HepG2 (cell line): ENCODE measurements at regions not wholly inside any gene's neighbourhood (a gene's known extent, or its start where the extent isn't known, plus 50 kb on each side); places are given as distances from the start of the nearest gene placed in this dataset.

Experiments
- ATAC-seq: fragments of 200-7000 bp; cut with Tn5 transposase; 3 replicates; pipeline ENCODE4 v1.9.1; 2020; ENCODE audit warnings: mild to moderate bottlenecking, moderate library complexity
- BruUV-seq: library from RNA; stranded (reverse); fragments of 400-500 nt; replicated peaks from 2 replicates; lab custom pipeline; 2021; lab: Mats Ljungman, UMichigan
- CTCF ChIA-PET: fragments of 300-600 bp; formaldehyde crosslinking; extraction: SDS; loops from one replicate; lab custom pipeline; 2021; ENCODE audit warnings: low total read pairs, inconsistent platforms, low intra/inter-chr PET ratio; lab: Yijun Ruan, JAX
- POLR2A ChIA-PET: fragments of 350-600 bp; sonication (Branson Sonifier 250); formaldehyde crosslinking; loops from one replicate; lab custom pipeline; 2020; ENCODE audit warnings: antibody characterized with exemption, inconsistent platforms; lab: Yijun Ruan, JAX
- DNase-seq: peaks from one replicate; pipeline ENCODE4 v3.0.0-alpha.2; 2015; ENCODE audit warnings: low spot score
- FAIRE-seq: peaks from 3 replicates; lab custom pipeline; 2011; peaks lifted over from hg19 to GRCh38; lab: Jason Lieb, UNC
- H2AFZ ChIP-seq: one replicate; pipeline ENCODE4 v1.6.1; 2011; ENCODE audit warnings: low read length, inconsistent platforms
- H3K27ac ChIP-seq: fragments of 300-600 bp; 3 replicates; pipeline ENCODE4 v1.8.0; 2011; ENCODE audit warnings: mixed run types, mild to moderate bottlenecking, mixed read lengths, low read length, inconsistent platforms; ENCODE audit not compliant: insufficient read depth; ENCODE audit errors: extremely low read length
- H3K27me3 ChIP-seq, 2 experiments: fragments of 200-600 bp in 1 of 2; 2 replicates in 1 of 2; 3 replicates in 1 of 2; pipeline versions ENCODE4 v1.6.0 to v1.8.0; 2011; ENCODE audit warnings: low read length in 2 of 2, mild to moderate bottlenecking in 2 of 2, moderate library complexity in 2 of 2, inconsistent platforms in 1 of 2; ENCODE audit not compliant: insufficient read depth in 2 of 2, control insufficient read depth in 1 of 2
- H3K36me3 ChIP-seq, 2 experiments: fragments of 200-600 bp in 1 of 2; replicated peaks in 1 of 2; 2 replicates in 1 of 2; 3 replicates in 1 of 2; pipeline versions ENCODE4 v1.5.1 to v1.8.0; 2011; ENCODE audit warnings: low read length in 2 of 2, inconsistent platforms in 1 of 2; ENCODE audit not compliant: insufficient read depth in 2 of 2, control insufficient read depth in 1 of 2
- H3K4me1 ChIP-seq: 2 replicates; pipeline ENCODE4 v1.5.1; 2012; ENCODE audit warnings: low read length, inconsistent platforms; ENCODE audit not compliant: insufficient read depth
- H3K4me2 ChIP-seq: 2 replicates; pipeline ENCODE4 v1.6.0; 2011; ENCODE audit warnings: low read depth, low read length, inconsistent platforms
- H3K4me3 ChIP-seq, 3 experiments: fragments of 200-600 bp in 1 of 3; sonication (generic), shearing (Covaris generic) in 1 of 3; replicated peaks in 1 of 3; 2 replicates each; pipeline ENCODE4 v1.5.1; 2011 to 2016; ENCODE audit warnings: low read length in 3 of 3, inconsistent platforms in 2 of 3, low read depth in 2 of 3, mild to moderate bottlenecking in 2 of 3, control low read depth in 1 of 3, mixed read lengths in 1 of 3; ENCODE audit not compliant: insufficient read depth in 1 of 3
- H3K79me2 ChIP-seq: one replicate; pipeline ENCODE4 v1.6.1; 2011; ENCODE audit warnings: low read length, inconsistent platforms; ENCODE audit not compliant: insufficient read depth
- H3K9ac ChIP-seq: 2 replicates; pipeline ENCODE4 v1.6.0; 2011; ENCODE audit warnings: mild to moderate bottlenecking, low read depth, low read length, inconsistent platforms; ENCODE audit not compliant: insufficient read depth
- H3K9me3 ChIP-seq: 2 replicates; pipeline ENCODE4 v1.5.1; 2012; ENCODE audit warnings: mild to moderate bottlenecking, low read length
- H4K20me1 ChIP-seq: 2 replicates; pipeline ENCODE4 v1.6.0; 2011; ENCODE audit warnings: inconsistent platforms, mild to moderate bottlenecking, low read length, moderate library complexity; ENCODE audit not compliant: insufficient read depth
- ATRX ChIP-seq: sonication (generic); formaldehyde crosslinking; IDR thresholded peaks from 2 replicates; pipeline ENCODE4 v1.4.0; 2020; ENCODE audit warnings: missing genetic modification reagents, borderline replicate concordance
- CEBPB ChIP-seq: IDR thresholded peaks from 2 replicates; pipeline ENCODE4 v1.6.1; 2011; ENCODE audit warnings: low read depth, low read length, improper control_type of control experiment, borderline replicate concordance
- HNRNPH1 ChIP-seq: fragments of 200-400 bp; formaldehyde crosslinking; optimal IDR thresholded peaks from 2 replicates; pipeline ENCODE3; 2017; ENCODE audit warnings: mild to moderate bottlenecking, low read depth, low read length
- MED13 ChIP-seq: sonication (generic); formaldehyde crosslinking; IDR thresholded peaks from 2 replicates; pipeline ENCODE4 v1.5.0; 2020; ENCODE audit warnings: missing genetic modification reagents
- NCOA1 ChIP-seq: sonication (generic); formaldehyde crosslinking; IDR thresholded peaks from 2 replicates; pipeline ENCODE4 v1.9.0; 2021; ENCODE audit warnings: missing genetic modification reagents
- NFRKB ChIP-seq: fragments of 450-650 bp; IDR thresholded peaks from 2 replicates; pipeline ENCODE4 v1.6.1; 2017
- PHF20 ChIP-seq: sonication (generic); formaldehyde crosslinking; IDR thresholded peaks from 2 replicates; pipeline ENCODE4 v1.5.0; 2020; ENCODE audit warnings: mild to moderate bottlenecking, missing genetic modification reagents
- RARG ChIP-seq: sonication (generic); formaldehyde crosslinking; IDR thresholded peaks from 2 replicates; pipeline ENCODE4 v1.4.0; 2020; ENCODE audit warnings: low read depth, mild to moderate bottlenecking, missing genetic modification reagents
- RFXAP ChIP-seq: sonication (generic); formaldehyde crosslinking; IDR thresholded peaks from 2 replicates; pipeline ENCODE4 v1.4.0; 2020; ENCODE audit warnings: missing genetic modification reagents, borderline replicate concordance
- SRSF9 ChIP-seq: fragments of 200-400 bp; formaldehyde crosslinking; IDR thresholded peaks from 2 replicates; pipeline ENCODE4 v1.6.1; 2018; ENCODE audit warnings: borderline replicate concordance, mild to moderate bottlenecking, low read depth, low read length; ENCODE audit not compliant: insufficient read depth, poor library complexity, severe bottlenecking
- TBL1XR1 ChIP-seq: fragments of 150-350 bp; IDR thresholded peaks from 2 replicates; pipeline ENCODE4 v1.6.1; 2014; ENCODE audit warnings: borderline replicate concordance, low read length; ENCODE audit not compliant: partially characterized antibody
- ZFP1 ChIP-seq: IDR thresholded peaks from 2 replicates; pipeline ENCODE4 v1.6.1; 2016
- ZNF256 ChIP-seq: sonication (generic); formaldehyde crosslinking; conservative IDR thresholded peaks from 2 replicates; pipeline ENCODE4 v1.4.0; 2020; ENCODE audit warnings: missing genetic modification reagents
- ZNF776 ChIP-seq: sonication (generic); formaldehyde crosslinking; IDR thresholded peaks from 2 replicates; pipeline ENCODE4 v1.4.0; 2020; ENCODE audit warnings: mild to moderate bottlenecking, missing genetic modification reagents
- ZNF83 ChIP-seq: sonication (generic); formaldehyde crosslinking; IDR thresholded peaks from 2 replicates; pipeline ENCODE4 v1.4.0; 2020; ENCODE audit warnings: missing genetic modification reagents, mild to moderate bottlenecking, borderline replicate concordance
- WGBS: methylation state at CpG from one replicate; pipeline ENCODE4 v1.1.6; 2017; ENCODE audit warnings: low lambda C conversion rate; 5-methylcytosine and 5-hydroxymethylcytosine counted together
- in situ Hi-C: cut with HindIII; loops from 2 replicates; pipeline ENCODE4 v1.10.0; 2017; ENCODE audit warnings: low pct_unique_long_range_greater_than_20kb; ENCODE audit not compliant: extremely low pct_ligation_motif_present
- intact Hi-C: fragments of 100-400 bp; cut with micrococcal nuclease; formaldehyde crosslinking; loops from one replicate; pipeline ENCODE4 v1.10.0; 2022; ENCODE audit not compliant: unreplicated experiment
- TF ChIP-seq, protein P1 (sequence below): sonication (generic); formaldehyde crosslinking; IDR thresholded peaks from 2 replicates; pipeline ENCODE4 v1.8.1; 2023; ENCODE audit warnings: mild to moderate bottlenecking, missing genetic modification reagents
- TF ChIP-seq, protein P2 (sequence below): IDR thresholded peaks from 2 replicates; pipeline ENCODE4 v1.6.1; 2016; ENCODE audit warnings: missing genetic modification reagents, missing compliant biosample characterization
- TF ChIP-seq, protein P3 (sequence below): sonication (generic); formaldehyde crosslinking; IDR thresholded peaks from 2 replicates; pipeline ENCODE4 v1.9.0; 2021; ENCODE audit warnings: missing genetic modification reagents, mild to moderate bottlenecking, borderline replicate concordance
- TF ChIP-seq, protein P4 (sequence below): sonication (generic); formaldehyde crosslinking; IDR thresholded peaks from 2 replicates; pipeline ENCODE4 v1.5.0; 2020; ENCODE audit warnings: missing genetic modification reagents

GRCh38 chr4:72768364-72768763 lies 199.3 kb upstream of the ADAMTS3 start (continued):
- TF ChIP-seq ZFP1 (CRISPR knock-in tag) (no peak), CEBPB (no peak)
- TF ChIP-seq, protein P1, sequence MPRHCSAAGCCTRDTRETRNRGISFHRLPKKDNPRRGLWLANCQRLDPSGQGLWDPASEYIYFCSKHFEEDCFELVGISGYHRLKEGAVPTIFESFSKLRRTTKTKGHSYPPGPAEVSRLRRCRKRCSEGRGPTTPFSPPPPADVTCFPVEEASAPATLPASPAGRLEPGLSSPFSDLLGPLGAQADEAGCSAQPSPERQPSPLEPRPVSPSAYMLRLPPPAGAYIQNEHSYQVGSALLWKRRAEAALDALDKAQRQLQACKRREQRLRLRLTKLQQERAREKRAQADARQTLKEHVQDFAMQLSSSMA (CRISPR knock-in tag): no peak
- TF ChIP-seq, protein P2, sequence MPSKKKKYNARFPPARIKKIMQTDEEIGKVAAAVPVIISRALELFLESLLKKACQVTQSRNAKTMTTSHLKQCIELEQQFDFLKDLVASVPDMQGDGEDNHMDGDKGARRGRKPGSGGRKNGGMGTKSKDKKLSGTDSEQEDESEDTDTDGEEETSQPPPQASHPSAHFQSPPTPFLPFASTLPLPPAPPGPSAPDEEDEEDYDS (CRISPR knock-in tag): no peak

DNA sequence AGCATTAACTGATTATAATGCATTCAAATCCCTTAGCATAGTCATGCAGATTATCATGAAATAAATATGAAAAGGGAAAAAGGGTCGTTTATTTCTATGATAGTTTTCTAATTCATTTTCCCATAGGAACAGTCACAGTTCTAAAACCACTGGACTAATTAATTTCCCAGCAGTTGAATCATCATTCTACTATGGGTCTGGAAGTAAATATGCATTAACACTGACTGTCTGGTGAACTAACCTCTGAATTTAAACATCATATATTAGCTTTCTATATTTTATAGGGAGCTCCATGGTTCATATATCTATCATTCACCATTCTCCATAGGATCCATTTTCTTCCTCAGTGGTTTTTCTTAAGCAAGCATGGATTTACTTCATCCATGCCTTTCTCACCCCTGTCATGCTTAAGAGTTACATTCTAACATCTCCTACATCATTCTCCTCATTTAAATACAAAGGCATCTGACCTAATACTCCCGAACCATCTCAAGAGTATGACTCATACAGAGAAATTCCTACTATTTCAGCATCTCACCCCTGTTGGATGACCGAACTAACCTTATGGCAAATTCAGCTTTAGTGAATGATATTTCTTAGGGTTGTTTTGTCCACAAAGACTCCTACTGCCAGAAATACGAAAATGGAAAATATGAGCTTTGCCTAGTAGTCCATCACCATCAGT lies 198.7 kb upstream of the ADAMTS3 start:
- ChIA-PET POLR2A (no interaction called here), CTCF (no interaction called here)
- no peak overlapping the region for H3K27ac ChIP-seq
- H2AFZ ChIP-seq: no peak overlapping the region
- no peaks in the 10 kb centered on the region for H3K4me1 ChIP-seq
- H3K9me3 ChIP-seq: no peaks in the 10 kb centered on the region
- intact Hi-C loops (no loop called here), in situ Hi-C loops (no loop called here)
- FAIRE-seq (no peak), ATAC-seq (no peak), DNase-seq (no peak)
- no peak overlapping the region for H3K9ac ChIP-seq
- H3K4me2 ChIP-seq: no peak overlapping the region
- H3K27me3 ChIP-seq: no peaks in the 10 kb centered on the region
- WGBS: 3% methylated on average over 4 of the region's 4 CpGs
- no peak overlapping the region for H3K4me3 ChIP-seq
- H4K20me1 ChIP-seq: no peaks in the 10 kb centered on the region
- no peaks in the 10 kb centered on the region for H3K36me3 ChIP-seq
- H3K79me2 ChIP-seq: no peaks in the 10 kb centered on the region
- BruUV-seq: no TSS peak
- TF ChIP-seq, protein P3, sequence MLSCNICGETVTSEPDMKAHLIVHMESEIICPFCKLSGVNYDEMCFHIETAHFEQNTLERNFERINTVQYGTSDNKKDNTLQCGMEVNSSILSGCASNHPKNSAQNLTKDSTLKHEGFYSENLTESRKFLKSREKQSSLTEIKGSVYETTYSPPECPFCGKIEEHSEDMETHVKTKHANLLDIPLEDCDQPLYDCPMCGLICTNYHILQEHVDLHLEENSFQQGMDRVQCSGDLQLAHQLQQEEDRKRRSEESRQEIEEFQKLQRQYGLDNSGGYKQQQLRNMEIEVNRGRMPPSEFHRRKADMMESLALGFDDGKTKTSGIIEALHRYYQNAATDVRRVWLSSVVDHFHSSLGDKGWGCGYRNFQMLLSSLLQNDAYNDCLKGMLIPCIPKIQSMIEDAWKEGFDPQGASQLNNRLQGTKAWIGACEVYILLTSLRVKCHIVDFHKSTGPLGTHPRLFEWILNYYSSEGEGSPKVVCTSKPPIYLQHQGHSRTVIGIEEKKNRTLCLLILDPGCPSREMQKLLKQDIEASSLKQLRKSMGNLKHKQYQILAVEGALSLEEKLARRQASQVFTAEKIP (CRISPR knock-in tag): no peak
- TF ChIP-seq ZNF776 (CRISPR knock-in tag): no peak
- TF ChIP-seq NCOA1: no peak
- TF ChIP-seq, protein P4, sequence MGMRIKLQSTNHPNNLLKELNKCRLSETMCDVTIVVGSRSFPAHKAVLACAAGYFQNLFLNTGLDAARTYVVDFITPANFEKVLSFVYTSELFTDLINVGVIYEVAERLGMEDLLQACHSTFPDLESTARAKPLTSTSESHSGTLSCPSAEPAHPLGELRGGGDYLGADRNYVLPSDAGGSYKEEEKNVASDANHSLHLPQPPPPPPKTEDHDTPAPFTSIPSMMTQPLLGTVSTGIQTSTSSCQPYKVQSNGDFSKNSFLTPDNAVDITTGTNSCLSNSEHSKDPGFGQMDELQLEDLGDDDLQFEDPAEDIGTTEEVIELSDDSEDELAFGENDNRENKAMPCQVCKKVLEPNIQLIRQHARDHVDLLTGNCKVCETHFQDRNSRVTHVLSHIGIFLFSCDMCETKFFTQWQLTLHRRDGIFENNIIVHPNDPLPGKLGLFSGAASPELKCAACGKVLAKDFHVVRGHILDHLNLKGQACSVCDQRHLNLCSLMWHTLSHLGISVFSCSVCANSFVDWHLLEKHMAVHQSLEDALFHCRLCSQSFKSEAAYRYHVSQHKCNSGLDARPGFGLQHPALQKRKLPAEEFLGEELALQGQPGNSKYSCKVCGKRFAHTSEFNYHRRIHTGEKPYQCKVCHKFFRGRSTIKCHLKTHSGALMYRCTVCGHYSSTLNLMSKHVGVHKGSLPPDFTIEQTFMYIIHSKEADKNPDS (CRISPR knock-in tag): no peak
- no peak for TF ChIP-seq HNRNPH1
- TF ChIP-seq ATRX: no peak
- TF ChIP-seq RARG: no peak
- TF ChIP-seq RFXAP (CRISPR knock-in tag): no peak
- TF ChIP-seq ZNF83 (CRISPR knock-in tag): no peak
- TF ChIP-seq ZNF256 (CRISPR knock-in tag): no peak
- no peak for TF ChIP-seq NFRKB
- no peak for TF ChIP-seq MED13 (CRISPR knock-in tag)
- TF ChIP-seq TBL1XR1: no peak
- TF ChIP-seq SRSF9: no peak
- TF ChIP-seq PHF20: no peak
